HG03135 (cell line): ENCODE measurements at regions not wholly inside any gene's neighbourhood (a gene's known extent, or its start where the extent isn't known, plus 50 kb on each side); places are given as distances from the start of the nearest gene placed in this dataset.

Source experiments
- ATAC-seq: cut with Tn5 transposase; IDR thresholded peaks from one replicate; pipeline ENCODE4 v1.9.1; 2021; ENCODE audit warnings: mild to moderate bottlenecking, moderate library complexity; ENCODE audit not compliant: unreplicated experiment

GRCh38 chr4:115850799-115851509 lies 737.5 kb upstream of the NDST4 start:
- ATAC-seq, result no peak

- ATAC-seq, result no peak
These were observed 730.8 kb upstream of the NDST4 start for GRCh38 chr4:115844180-115844579.

GRCh38 chr4:115841871-115842270 lies 728.5 kb upstream of the NDST4 start:
- no peak for ATAC-seq

GRCh38 chr4:115834441-115834840 lies 721.0 kb upstream of the NDST4 start:
- no peak for ATAC-seq

GRCh38 chr4:115824630-115825029 lies 711.2 kb upstream of the NDST4 start:
- ATAC-seq, result no peak

GRCh38 chr4:115803825-115804224 lies 690.4 kb upstream of the NDST4 start:
- no peak for ATAC-seq

GRCh38 chr4:115790812-115791211 lies 677.4 kb upstream of the NDST4 start:
- no peak for ATAC-seq

- ATAC-seq, result peak; percentile 62
These were observed 668.2 kb upstream of the NDST4 start for GRCh38 chr4:115781528-115782146.

GRCh38 chr4:115780835-115781234 lies 667.4 kb upstream of the NDST4 start:
- ATAC-seq, result peak; percentile 79

GRCh38 chr4:115780268-115780667 lies 666.8 kb upstream of the NDST4 start:
- no peak for ATAC-seq

GRCh38 chr4:115770046-115770543 lies 656.7 kb upstream of the NDST4 start:
- ATAC-seq, result no peak

- no peak for ATAC-seq
These were observed 656.0 kb upstream of the NDST4 start for GRCh38 chr4:115769396-115769795.

- ATAC-seq, result no peak
These were observed 649.6 kb upstream of the NDST4 start for GRCh38 chr4:115763051-115763450.

- no peak for ATAC-seq
These were observed 645.8 kb upstream of the NDST4 start for GRCh38 chr4:115759231-115759630.

- no peak for ATAC-seq
These were observed 636.0 kb upstream of the NDST4 start for GRCh38 chr4:115749404-115749803.

- no peak for ATAC-seq
These were observed 627.4 kb upstream of the NDST4 start for GRCh38 chr4:115740806-115741205.

- no peak for ATAC-seq
These were observed 616.4 kb upstream of the NDST4 start for GRCh38 chr4:115729739-115730266.

GRCh38 chr4:115723621-115724020 lies 610.2 kb upstream of the NDST4 start:
- ATAC-seq, result no peak

GRCh38 chr4:115720611-115721010 lies 607.2 kb upstream of the NDST4 start:
- no peak for ATAC-seq

- ATAC-seq, result no peak
These were observed 598.2 kb upstream of the NDST4 start for GRCh38 chr4:115711575-115711974.

GRCh38 chr4:115688961-115689360 lies 575.5 kb upstream of the NDST4 start:
- no peak for ATAC-seq

- no peak for ATAC-seq
These were observed 573.8 kb upstream of the NDST4 start for GRCh38 chr4:115687052-115687755.
